AG04449 (cell line): ENCODE measurements at regions not wholly inside any gene's neighbourhood (a gene's known extent, or its start where the extent isn't known, plus 50 kb on each side); places are given as distances from the start of the nearest gene placed in this dataset.
"Not testable (repeated sequence)": the region's sequence is repeated elsewhere in the genome, so short reads cannot be mapped to it uniquely, and the experiment has no call there.

Experiments
- CTCF ChIA-PET: fragments of 350-600 bp; formaldehyde crosslinking; extraction: SDS; loops from one replicate; lab custom pipeline; 2021; ENCODE audit warnings: antibody characterized with exemption; lab: Yijun Ruan, JAX
- POLR2A ChIA-PET: fragments of 400-600, 350-600 bp; formaldehyde crosslinking; extraction: SDS; loops from one replicate; lab custom pipeline; 2020; ENCODE audit warnings: antibody characterized with exemption, inconsistent platforms; lab: Yijun Ruan, JAX
- DNase-seq: peaks from one replicate; pipeline ENCODE4 v3.0.0-alpha.2; 2010; ENCODE audit warnings: low read depth, low spot score
- H3K4me3 ChIP-seq: 2 replicates; pipeline ENCODE4 v1.5.1; 2011; ENCODE audit warnings: low read depth, mild to moderate bottlenecking, control low read depth, low read length
- TF ChIP-seq, protein P1 (sequence below): IDR thresholded peaks from one replicate; pipeline ENCODE4 v1.5.1; 2011; ENCODE audit warnings: mild to moderate bottlenecking, moderate library complexity, low read length, control low read depth, inconsistent platforms; ENCODE audit not compliant: insufficient read depth; ENCODE audit errors: missing control alignments

DNA sequence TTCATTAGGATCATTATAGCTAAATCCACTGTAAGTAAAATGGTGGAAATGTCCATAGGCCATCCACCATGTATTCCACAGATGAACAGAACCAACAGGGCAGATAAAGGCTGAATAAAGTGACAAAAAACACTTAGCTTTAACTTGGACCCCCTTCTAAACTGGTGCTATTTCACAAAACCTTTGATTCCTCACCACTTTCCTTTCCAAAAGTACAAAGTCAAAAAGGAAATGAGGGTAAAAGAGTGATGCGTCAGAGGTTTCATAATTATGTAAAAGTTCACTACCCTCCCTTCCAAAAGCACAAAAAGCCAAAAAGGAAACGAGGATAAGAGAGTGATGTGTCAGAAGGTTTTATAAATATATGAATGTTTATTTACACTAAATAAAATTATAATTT, 172.2 kb downstream of the TBX15 start:
- CTCF ChIA-PET: no interaction called here
- DNase-seq: no peak
- TF ChIP-seq, protein P1, sequence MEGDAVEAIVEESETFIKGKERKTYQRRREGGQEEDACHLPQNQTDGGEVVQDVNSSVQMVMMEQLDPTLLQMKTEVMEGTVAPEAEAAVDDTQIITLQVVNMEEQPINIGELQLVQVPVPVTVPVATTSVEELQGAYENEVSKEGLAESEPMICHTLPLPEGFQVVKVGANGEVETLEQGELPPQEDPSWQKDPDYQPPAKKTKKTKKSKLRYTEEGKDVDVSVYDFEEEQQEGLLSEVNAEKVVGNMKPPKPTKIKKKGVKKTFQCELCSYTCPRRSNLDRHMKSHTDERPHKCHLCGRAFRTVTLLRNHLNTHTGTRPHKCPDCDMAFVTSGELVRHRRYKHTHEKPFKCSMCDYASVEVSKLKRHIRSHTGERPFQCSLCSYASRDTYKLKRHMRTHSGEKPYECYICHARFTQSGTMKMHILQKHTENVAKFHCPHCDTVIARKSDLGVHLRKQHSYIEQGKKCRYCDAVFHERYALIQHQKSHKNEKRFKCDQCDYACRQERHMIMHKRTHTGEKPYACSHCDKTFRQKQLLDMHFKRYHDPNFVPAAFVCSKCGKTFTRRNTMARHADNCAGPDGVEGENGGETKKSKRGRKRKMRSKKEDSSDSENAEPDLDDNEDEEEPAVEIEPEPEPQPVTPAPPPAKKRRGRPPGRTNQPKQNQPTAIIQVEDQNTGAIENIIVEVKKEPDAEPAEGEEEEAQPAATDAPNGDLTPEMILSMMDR: no peak
- no peak overlapping the region for H3K4me3 ChIP-seq
- POLR2A ChIA-PET: no interaction called here

DNA sequence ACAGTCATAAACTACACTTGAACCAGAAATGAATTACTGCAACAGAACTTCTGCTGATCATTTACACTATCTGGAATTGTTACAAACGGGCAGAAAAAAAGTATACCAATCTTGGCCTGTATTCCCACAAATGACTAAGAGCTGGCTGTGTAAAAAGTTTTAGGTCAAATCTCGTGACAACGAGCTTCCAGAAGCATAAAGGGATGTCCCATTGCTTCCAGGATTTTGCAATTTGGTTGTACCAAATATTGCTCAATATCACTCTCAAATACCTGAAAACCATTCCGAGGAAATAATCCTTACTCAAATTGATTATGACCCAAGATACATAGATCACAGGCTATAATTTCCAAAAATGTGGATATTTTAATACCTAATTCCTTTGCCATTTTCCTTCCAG, 175.6 kb downstream of the TBX15 start:
- DNase-seq: no peak
- ChIA-PET POLR2A (no interaction called here), CTCF (no interaction called here)
- no peak overlapping the region for H3K4me3 ChIP-seq
- TF ChIP-seq, protein P1: no peak

DNA sequence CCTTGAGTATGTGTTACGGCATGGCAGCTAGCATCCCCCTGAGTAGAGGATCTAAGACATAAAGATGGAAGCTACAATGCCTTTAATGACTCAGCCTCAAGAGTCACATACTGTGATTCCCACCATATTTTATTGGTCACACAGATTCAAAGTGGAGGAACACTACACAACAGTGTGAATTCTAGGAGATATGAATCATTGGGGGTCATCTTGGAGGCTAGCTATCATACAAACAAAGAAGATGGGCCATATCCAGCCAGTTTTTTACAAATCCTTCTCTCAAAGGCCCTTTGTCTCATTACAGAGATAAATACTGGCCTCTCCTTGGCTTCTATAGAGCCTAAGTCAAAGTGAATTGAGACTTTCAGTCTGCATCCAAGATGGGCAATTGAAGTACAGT, 177.0 kb downstream of the TBX15 start:
- POLR2A ChIA-PET: no interaction called here
- no peak for DNase-seq
- no peak overlapping the region for H3K4me3 ChIP-seq
- CTCF ChIA-PET: no interaction called here
- TF ChIP-seq, protein P1: no peak

DNA sequence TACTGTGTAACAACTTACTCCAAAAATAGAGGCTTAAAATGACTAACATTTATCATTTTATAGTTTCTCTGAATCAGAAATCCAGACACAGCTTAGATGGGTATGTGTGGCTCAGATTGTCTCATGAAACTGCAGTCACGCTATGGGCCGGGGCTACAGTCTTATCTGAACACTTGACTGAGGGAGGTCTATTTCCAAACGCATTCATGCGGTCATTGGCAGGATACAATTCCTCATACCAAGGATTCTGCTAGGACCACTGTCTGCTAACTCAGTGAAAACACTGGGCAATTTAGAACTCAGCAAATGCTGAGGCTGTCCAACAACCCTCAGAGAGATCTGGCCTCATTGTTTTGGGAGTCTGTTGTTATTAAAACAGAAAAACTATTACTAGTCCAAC, 178.6 kb downstream of the TBX15 start:
- TF ChIP-seq, protein P1: no peak
- ChIA-PET CTCF (no interaction called here), POLR2A (no interaction called here)
- DNase-seq: no peak
- no peak overlapping the region for H3K4me3 ChIP-seq

DNA sequence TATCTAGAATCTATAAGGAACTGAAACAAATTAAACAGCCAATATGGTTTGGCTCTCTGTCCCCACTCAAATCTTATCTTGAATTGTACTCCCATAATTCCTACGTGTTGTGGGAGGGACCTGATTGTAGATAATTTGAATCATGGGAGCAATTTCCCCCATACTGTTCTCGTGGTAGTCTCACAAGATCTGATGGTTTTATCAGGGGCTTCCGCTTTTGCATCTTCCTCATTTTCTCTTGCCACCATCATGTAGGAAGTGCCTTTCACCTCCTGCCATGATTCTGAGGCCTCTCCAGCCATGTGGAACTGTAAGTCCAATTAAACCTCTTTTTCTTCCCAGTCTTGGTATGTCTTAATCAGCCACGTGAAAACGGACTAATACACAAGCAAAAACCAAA, 185.0 kb downstream of the TBX15 start:
- POLR2A ChIA-PET, CTCF ChIA-PET, H3K4me3 ChIP-seq, DNase-seq: not testable (repeated sequence)

DNA sequence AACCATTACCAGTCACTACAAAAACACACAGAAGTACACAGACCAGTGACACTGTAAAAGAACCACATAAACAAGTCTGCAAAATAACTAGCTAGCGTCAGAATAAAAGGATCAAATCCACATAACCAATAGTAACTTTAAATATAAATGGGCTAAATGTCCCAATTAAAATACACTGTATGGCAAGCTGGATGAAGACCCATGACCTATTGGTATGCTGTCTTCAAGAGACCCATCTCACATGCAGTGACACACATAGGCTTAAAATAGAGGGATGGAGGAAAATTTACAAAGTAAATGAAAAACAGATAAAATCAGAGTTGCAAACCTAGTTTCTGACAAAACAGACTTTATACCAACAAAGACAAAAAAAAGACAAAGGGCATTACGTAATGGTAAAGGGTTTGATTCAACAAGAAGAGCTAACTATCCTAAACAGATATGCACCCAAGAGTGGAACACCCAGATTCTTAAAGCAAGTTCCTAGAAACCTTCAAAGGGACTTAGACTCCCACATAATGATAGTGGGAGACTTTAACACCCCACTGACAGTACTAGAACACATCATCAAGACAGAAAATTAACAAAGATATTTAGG, 196.9 kb downstream of the TBX15 start:
- no peak for DNase-seq
- no peak overlapping the region for H3K4me3 ChIP-seq
- TF ChIP-seq, protein P1: no peak
- ChIA-PET POLR2A (no interaction called here), CTCF (no interaction called here)

DNA sequence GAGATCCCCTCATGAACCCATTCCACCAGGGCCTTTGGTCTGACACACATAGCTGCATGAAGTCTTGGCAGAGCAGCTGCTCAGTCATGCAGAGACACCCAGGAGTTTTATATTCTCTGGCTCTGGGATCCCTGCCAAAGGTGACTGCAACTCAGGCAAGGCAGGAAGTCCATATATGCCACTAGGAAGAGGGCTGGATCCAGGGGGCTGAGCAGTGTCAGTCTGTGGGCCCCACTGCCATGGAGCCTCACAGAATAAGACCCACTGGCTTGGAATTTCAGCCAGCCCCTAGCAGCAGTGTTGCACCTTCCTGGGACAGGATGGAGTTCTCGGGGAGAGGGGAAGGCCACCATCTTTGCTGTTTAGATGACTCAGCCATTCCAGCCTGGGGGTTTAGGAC, 199.7 kb downstream of the TBX15 start:
- peak; percentile 16 for DNase-seq
- TF ChIP-seq, protein P1: no peak
- ChIA-PET POLR2A (no interaction called here), CTCF (no interaction called here)
- H3K4me3 ChIP-seq: no peak overlapping the region
